OCI-LY3 (cell line): ENCODE measurements at regions not wholly inside any gene's neighbourhood (a gene's known extent, or its start where the extent isn't known, plus 50 kb on each side); places are given as distances from the start of the nearest gene placed in this dataset.

Source experiments
- H2AFZ ChIP-seq: fragments of 200-600, 300-600 bp; shearing (Covaris generic); 2 replicates; pipeline ENCODE4 v1.6.0; 2014; ENCODE audit warnings: antibody characterized with exemption, low read depth, low read length
- H3K27ac ChIP-seq: fragments of 200-600, 300-600 bp; sonication (generic); 2 replicates; pipeline ENCODE4 v1.5.1; 2014; ENCODE audit warnings: mild to moderate bottlenecking, low read length, moderate library complexity, mixed read lengths
- H3K27me3 ChIP-seq: fragments of 200-600, 300-600 bp; sonication (generic); 2 replicates; pipeline ENCODE4 v1.6.1; 2014; ENCODE audit warnings: low read depth, low read length, mixed read lengths
- H3K36me3 ChIP-seq: fragments of 200-600, 300-600 bp; sonication (generic); replicated peaks from 2 replicates; pipeline ENCODE3; 2014; ENCODE audit warnings: low read depth, low read length, mixed read lengths
- H3K4me1 ChIP-seq: fragments of 300-600, 200-600 bp; sonication (generic); 2 replicates; pipeline ENCODE4 v1.6.1; 2014; ENCODE audit warnings: low read length, mixed read lengths
- H3K4me2 ChIP-seq: fragments of 200-600, 300-600 bp; sonication (generic); 2 replicates; pipeline ENCODE4 v1.6.1; 2014; ENCODE audit warnings: low read length, mixed read lengths
- H3K4me3 ChIP-seq: fragments of 300-600, 200-600 bp; sonication (generic); 2 replicates; pipeline ENCODE4 v1.5.1; 2014; ENCODE audit warnings: antibody characterized with exemption, mild to moderate bottlenecking, low read length, moderate library complexity
- H3K79me2 ChIP-seq: fragments of 300-600, 200-600 bp; shearing (Covaris generic); 2 replicates; pipeline ENCODE4 v1.6.1; 2014; ENCODE audit warnings: mild to moderate bottlenecking, low read length, mixed read lengths
- H3K9ac ChIP-seq: fragments of 300-600, 200-600 bp; shearing (Covaris generic); 2 replicates; pipeline ENCODE4 v1.6.0; 2014; ENCODE audit warnings: mild to moderate bottlenecking, low read length, moderate library complexity
- H3K9me3 ChIP-seq: fragments of 200-600, 300-600 bp; shearing (Covaris generic); 2 replicates; pipeline ENCODE4 v1.6.1; 2014; ENCODE audit warnings: low read length, mixed read lengths; ENCODE audit not compliant: insufficient read depth
- H4K20me1 ChIP-seq: fragments of 200-600, 300-600 bp; sonication (generic); 2 replicates; pipeline ENCODE4 v1.6.1; 2016; ENCODE audit warnings: low read length, mixed read lengths; ENCODE audit not compliant: insufficient read depth
- EZH2phosphoT487 ChIP-seq: fragments of 200-600 bp; shearing (Covaris generic); IDR thresholded peaks from 2 replicates; pipeline ENCODE4 v1.6.1; 2018; ENCODE audit warnings: antibody characterized with exemption, mixed run types, low read depth
- TF ChIP-seq, protein P1 (sequence below): fragments of 200-600, 300-600 bp; sonication (generic); IDR thresholded peaks from 2 replicates; pipeline ENCODE4 v1.5.1; 2014; ENCODE audit warnings: antibody characterized with exemption, low read length, low read depth

- no peak overlapping the region for H2AFZ ChIP-seq
- H4K20me1 ChIP-seq: no peaks in the 10 kb centered on the region
- H3K4me2 ChIP-seq: no peak overlapping the region
- H3K4me3 ChIP-seq: no peak overlapping the region
- no peak overlapping the region for H3K27ac ChIP-seq
- no peak for TF ChIP-seq EZH2phosphoT487
- TF ChIP-seq, protein P1, sequence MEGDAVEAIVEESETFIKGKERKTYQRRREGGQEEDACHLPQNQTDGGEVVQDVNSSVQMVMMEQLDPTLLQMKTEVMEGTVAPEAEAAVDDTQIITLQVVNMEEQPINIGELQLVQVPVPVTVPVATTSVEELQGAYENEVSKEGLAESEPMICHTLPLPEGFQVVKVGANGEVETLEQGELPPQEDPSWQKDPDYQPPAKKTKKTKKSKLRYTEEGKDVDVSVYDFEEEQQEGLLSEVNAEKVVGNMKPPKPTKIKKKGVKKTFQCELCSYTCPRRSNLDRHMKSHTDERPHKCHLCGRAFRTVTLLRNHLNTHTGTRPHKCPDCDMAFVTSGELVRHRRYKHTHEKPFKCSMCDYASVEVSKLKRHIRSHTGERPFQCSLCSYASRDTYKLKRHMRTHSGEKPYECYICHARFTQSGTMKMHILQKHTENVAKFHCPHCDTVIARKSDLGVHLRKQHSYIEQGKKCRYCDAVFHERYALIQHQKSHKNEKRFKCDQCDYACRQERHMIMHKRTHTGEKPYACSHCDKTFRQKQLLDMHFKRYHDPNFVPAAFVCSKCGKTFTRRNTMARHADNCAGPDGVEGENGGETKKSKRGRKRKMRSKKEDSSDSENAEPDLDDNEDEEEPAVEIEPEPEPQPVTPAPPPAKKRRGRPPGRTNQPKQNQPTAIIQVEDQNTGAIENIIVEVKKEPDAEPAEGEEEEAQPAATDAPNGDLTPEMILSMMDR: no peak
- 0 out of 2 replicates have a peak, but pooled peaks cover 3% of the 10 kb centered on the region for H3K27me3 ChIP-seq
- H3K79me2 ChIP-seq: no peaks in the 10 kb centered on the region
- H3K4me1 ChIP-seq: no peaks in the 10 kb centered on the region
- no peaks in the 10 kb centered on the region for H3K9me3 ChIP-seq
- H3K9ac ChIP-seq: no peak overlapping the region
- H3K36me3 ChIP-seq: no peaks in the 10 kb centered on the region
These were observed 127.4 kb upstream of the FOXF1 start for GRCh38 chr16:86382774-86383407.

- Histone ChIP-seq H4K20me1 (no peaks in the 10 kb centered on the region), H3K79me2 (no peaks in the 10 kb centered on the region), H3K9ac (no peak overlapping the region), H3K4me2 (no peak overlapping the region), H2AFZ (no peak overlapping the region), H3K27ac (no peak overlapping the region), H3K36me3 (no peaks in the 10 kb centered on the region), H3K27me3 (0 out of 2 replicates have a peak, but pooled peaks cover 3% of the 10 kb centered on the region), H3K4me1 (no peaks in the 10 kb centered on the region), H3K4me3 (no peak overlapping the region), H3K9me3 (no peaks in the 10 kb centered on the region)
- TF ChIP-seq, protein P1: no peak
- TF ChIP-seq EZH2phosphoT487: no peak
These were observed 126.7 kb upstream of the FOXF1 start for GRCh38 chr16:86383488-86384262.

DNA sequence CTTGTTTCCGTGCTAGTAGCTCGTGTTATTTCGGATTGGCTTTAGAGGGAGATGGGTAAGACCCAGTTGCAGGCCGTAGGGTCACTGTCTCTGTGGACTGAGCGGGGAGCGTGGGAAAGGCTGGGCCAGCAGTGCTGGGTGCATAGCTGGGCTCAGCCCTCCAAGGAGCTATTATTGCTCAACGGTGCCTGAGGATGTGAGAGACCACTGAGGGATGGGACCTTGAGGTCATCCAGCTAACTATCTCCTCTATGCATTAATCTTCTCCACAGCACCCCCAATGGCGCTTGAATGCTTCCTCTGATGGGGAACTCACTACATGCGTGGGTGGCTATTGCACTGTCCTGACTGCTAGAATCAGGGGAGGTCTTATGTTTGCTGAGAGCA, 126.1 kb upstream of the FOXF1 start:
- Histone ChIP-seq H4K20me1 (no peaks in the 10 kb centered on the region), H3K9ac (no peak overlapping the region), H3K79me2 (no peaks in the 10 kb centered on the region), H3K36me3 (no peaks in the 10 kb centered on the region), H3K9me3 (no peaks in the 10 kb centered on the region), H3K4me2 (no peak overlapping the region), H3K4me1 (no peaks in the 10 kb centered on the region), H3K4me3 (no peak overlapping the region), H3K27ac (no peak overlapping the region), H2AFZ (no peak overlapping the region), H3K27me3 (0 out of 2 replicates have a peak, but pooled peaks cover 3% of the 10 kb centered on the region)
- TF ChIP-seq, protein P1: no peak
- no peak for TF ChIP-seq EZH2phosphoT487

- Histone ChIP-seq H3K79me2 (no peaks in the 10 kb centered on the region), H3K4me3 (no peak overlapping the region)
- TF ChIP-seq EZH2phosphoT487: no peak
- TF ChIP-seq, protein P1: no peak
These were observed 125.3 kb upstream of the FOXF1 start for GRCh38 chr16:86384980-86385379.

More at GRCh38 chr16:86384980-86385379, 125.3 kb upstream of the FOXF1 start:
- Histone ChIP-seq H3K9ac (no peak overlapping the region), H3K27me3 (0 out of 2 replicates have a peak, but pooled peaks cover 3% of the 10 kb centered on the region), H3K27ac (no peak overlapping the region), H3K36me3 (no peaks in the 10 kb centered on the region), H3K9me3 (no peaks in the 10 kb centered on the region), H4K20me1 (no peaks in the 10 kb centered on the region), H3K4me2 (no peak overlapping the region), H3K4me1 (no peaks in the 10 kb centered on the region), H2AFZ (no peak overlapping the region)
